ENCODE measurements at regions not wholly inside any gene's neighbourhood (a gene's known extent, or its start where the extent isn't known, plus 50 kb on each side); places are given as distances from the start of the nearest gene placed in this dataset.

GRCh38 chr12:111089616-111090015 is 169.2 kb upstream of the MYL2 start:
- H3K36me3 ChIP-seq: no peaks in the 10 kb centered on the region
- DNase-seq (ENCODE audit: low spot score in 2 of 2): no peak
- no peak overlapping the region for H3K4me3 ChIP-seq
- peaks cover 0 to 9% of the 10 kb centered on the region in 2 donors for H3K27me3 ChIP-seq
- no peak overlapping the region for H3K27ac ChIP-seq
- H3K4me1 ChIP-seq: no peaks in the 10 kb centered on the region
- no peaks in the 10 kb centered on the region for H3K9me3 ChIP-seq
- TF ChIP-seq POLR2AphosphoS5 (IDR thresholded peaks at IDR 0.05) (no peak), POLR2A (IDR thresholded peaks at IDR 0.05) (no peak), CTCF (IDR thresholded peaks at IDR 0.05) (no peak)
- intact Hi-C loops (cut with DNase I; ENCODE audit: low total_unique reads): no loop called here

GRCh38 chr12:111088409-111088808 is 168.0 kb upstream of the MYL2 start:
- Histone ChIP-seq H3K36me3 (no peaks in the 10 kb centered on the region), H3K27me3 (peaks cover 0 to 8% of the 10 kb centered on the region in 2 donors), H3K4me1 (no peaks in the 10 kb centered on the region), H3K4me3 (no peak overlapping the region), H3K9me3 (no peaks in the 10 kb centered on the region), H3K27ac (no peak overlapping the region)
- TF ChIP-seq POLR2AphosphoS5 (IDR thresholded peaks at IDR 0.05) (no peak), POLR2A (IDR thresholded peaks at IDR 0.05) (no peak), CTCF (IDR thresholded peaks at IDR 0.05) (no peak)
- DNase-seq (ENCODE audit: low spot score in 2 of 2): no peak
- intact Hi-C loops (cut with DNase I; ENCODE audit: low total_unique reads): no loop called here

- Histone ChIP-seq H3K27ac (no peak overlapping the region), H3K4me3 (no peak overlapping the region), H3K36me3 (no peaks in the 10 kb centered on the region), H3K9me3 (no peaks in the 10 kb centered on the region), H3K4me1 (no peaks in the 10 kb centered on the region), H3K27me3 (peaks cover 0 to 17% of the 10 kb centered on the region in 2 donors)
- no peak for TF ChIP-seq POLR2A (IDR thresholded peaks at IDR 0.05)
- no peak for TF ChIP-seq CTCF (IDR thresholded peaks at IDR 0.05)
- no peak for TF ChIP-seq POLR2AphosphoS5 (IDR thresholded peaks at IDR 0.05)
- intact Hi-C loops (cut with DNase I; ENCODE audit: low total_unique reads): no loop called here
- no peak for DNase-seq (ENCODE audit: low spot score in 2 of 2)
Observed at GRCh38 chr12:111086947-111087700, 166.7 kb upstream of the MYL2 start.

- intact Hi-C loops (cut with DNase I; ENCODE audit: low total_unique reads): no loop called here
- H3K4me1 ChIP-seq: no peaks in the 10 kb centered on the region
- no peaks in the 10 kb centered on the region for H3K36me3 ChIP-seq
- H3K4me3 ChIP-seq: no peak overlapping the region
- no peak for DNase-seq (ENCODE audit: low spot score in 2 of 2)
- H3K27me3 ChIP-seq: peaks cover 0 to 10% of the 10 kb centered on the region in 2 donors
- no peak overlapping the region for H3K27ac ChIP-seq
- no peak for TF ChIP-seq POLR2AphosphoS5 (IDR thresholded peaks at IDR 0.05)
- no peak for TF ChIP-seq POLR2A (IDR thresholded peaks at IDR 0.05)
- TF ChIP-seq CTCF (IDR thresholded peaks at IDR 0.05): no peak
- H3K9me3 ChIP-seq: no peaks in the 10 kb centered on the region
Observed at GRCh38 chr12:111085096-111085495, 164.7 kb upstream of the MYL2 start.

GRCh38 chr12:111084605-111085004 is 164.2 kb upstream of the MYL2 start:
- Histone ChIP-seq H3K27ac (no peak overlapping the region), H3K36me3 (no peaks in the 10 kb centered on the region), H3K9me3 (no peaks in the 10 kb centered on the region), H3K4me3 (no peak overlapping the region), H3K4me1 (no peaks in the 10 kb centered on the region), H3K27me3 (peaks cover 0 to 12% of the 10 kb centered on the region in 2 donors)
- TF ChIP-seq CTCF (IDR thresholded peaks at IDR 0.05) (no peak), POLR2AphosphoS5 (IDR thresholded peaks at IDR 0.05) (no peak)
- intact Hi-C loops (cut with DNase I; ENCODE audit: low total_unique reads): no loop called here
- no peak for DNase-seq (ENCODE audit: low spot score in 2 of 2)

All from breast epithelium (tissue), 4 donors.